ENCODE measurements at regions not wholly inside any gene's neighbourhood (a gene's known extent, or its start where the extent isn't known, plus 50 kb on each side); places are given as distances from the start of the nearest gene placed in this dataset.

GRCh38 chr4:100960232-100960631, 387.1 kb downstream of the PPP3CA start:
- intact Hi-C loops (cut with DNase I; ENCODE audit: low total_unique reads) (no loop called here), in situ Hi-C loops (cut with MboI; ENCODE audit: low sequenced_read_pairs in 4 of 4) (no loop called here)
- no peak for DNase-seq
- Histone ChIP-seq H3K36me3 (no peaks in the 10 kb centered on the region), H3K9me3 (no peaks in the 10 kb centered on the region), H3K27me3 (no peaks in the 10 kb centered on the region), H3K27ac (no peak overlapping the region), H3K4me3 (no peak overlapping the region), H3K4me1 (no peaks in the 10 kb centered on the region)
- ATAC-seq, result no peak
- TF ChIP-seq, protein P1, sequence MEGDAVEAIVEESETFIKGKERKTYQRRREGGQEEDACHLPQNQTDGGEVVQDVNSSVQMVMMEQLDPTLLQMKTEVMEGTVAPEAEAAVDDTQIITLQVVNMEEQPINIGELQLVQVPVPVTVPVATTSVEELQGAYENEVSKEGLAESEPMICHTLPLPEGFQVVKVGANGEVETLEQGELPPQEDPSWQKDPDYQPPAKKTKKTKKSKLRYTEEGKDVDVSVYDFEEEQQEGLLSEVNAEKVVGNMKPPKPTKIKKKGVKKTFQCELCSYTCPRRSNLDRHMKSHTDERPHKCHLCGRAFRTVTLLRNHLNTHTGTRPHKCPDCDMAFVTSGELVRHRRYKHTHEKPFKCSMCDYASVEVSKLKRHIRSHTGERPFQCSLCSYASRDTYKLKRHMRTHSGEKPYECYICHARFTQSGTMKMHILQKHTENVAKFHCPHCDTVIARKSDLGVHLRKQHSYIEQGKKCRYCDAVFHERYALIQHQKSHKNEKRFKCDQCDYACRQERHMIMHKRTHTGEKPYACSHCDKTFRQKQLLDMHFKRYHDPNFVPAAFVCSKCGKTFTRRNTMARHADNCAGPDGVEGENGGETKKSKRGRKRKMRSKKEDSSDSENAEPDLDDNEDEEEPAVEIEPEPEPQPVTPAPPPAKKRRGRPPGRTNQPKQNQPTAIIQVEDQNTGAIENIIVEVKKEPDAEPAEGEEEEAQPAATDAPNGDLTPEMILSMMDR (IDR thresholded peaks at IDR 0.05 in 4 of 5, conservative IDR thresholded peaks at IDR 0.05 in 1 of 5), result no peak
- TF ChIP-seq POLR2A (IDR thresholded peaks at IDR 0.05), result no peak

- Histone ChIP-seq H3K27me3 (no peaks in the 10 kb centered on the region), H3K36me3 (no peaks in the 10 kb centered on the region), H3K4me1 (no peaks in the 10 kb centered on the region), H3K27ac (no peak overlapping the region), H3K9me3 (no peaks in the 10 kb centered on the region), H3K4me3 (no peak overlapping the region)
- DNase-seq, result no peak
- intact Hi-C loops (cut with DNase I; ENCODE audit: low total_unique reads), result no loop called here
- no peak for TF ChIP-seq POLR2A (IDR thresholded peaks at IDR 0.05)
- TF ChIP-seq, protein P1 (IDR thresholded peaks at IDR 0.05 in 4 of 5, conservative IDR thresholded peaks at IDR 0.05 in 1 of 5), result no peak
- ATAC-seq, result no peak
- in situ Hi-C loops (cut with MboI; ENCODE audit: low sequenced_read_pairs in 4 of 4), result no loop called here
Measured at GRCh38 chr4:100954046-100954445, 393.3 kb downstream of the PPP3CA start.

- H3K27me3 ChIP-seq, result no peaks in the 10 kb centered on the region
- H3K9me3 ChIP-seq, result no peaks in the 10 kb centered on the region
- H3K27ac ChIP-seq, result no peak overlapping the region
- no peaks in the 10 kb centered on the region for H3K4me1 ChIP-seq
- DNase-seq (no peak), ATAC-seq (no peak)
- intact Hi-C loops (cut with DNase I; ENCODE audit: low total_unique reads) (no loop called here), in situ Hi-C loops (cut with MboI; ENCODE audit: low sequenced_read_pairs in 4 of 4) (no loop called here)
- TF ChIP-seq, protein P1 (IDR thresholded peaks at IDR 0.05 in 4 of 5, conservative IDR thresholded peaks at IDR 0.05 in 1 of 5), result no peak
- H3K36me3 ChIP-seq, result no peaks in the 10 kb centered on the region
- H3K4me3 ChIP-seq, result no peak overlapping the region
Measured at GRCh38 chr4:100953616-100954015, 393.7 kb downstream of the PPP3CA start.

DNA sequence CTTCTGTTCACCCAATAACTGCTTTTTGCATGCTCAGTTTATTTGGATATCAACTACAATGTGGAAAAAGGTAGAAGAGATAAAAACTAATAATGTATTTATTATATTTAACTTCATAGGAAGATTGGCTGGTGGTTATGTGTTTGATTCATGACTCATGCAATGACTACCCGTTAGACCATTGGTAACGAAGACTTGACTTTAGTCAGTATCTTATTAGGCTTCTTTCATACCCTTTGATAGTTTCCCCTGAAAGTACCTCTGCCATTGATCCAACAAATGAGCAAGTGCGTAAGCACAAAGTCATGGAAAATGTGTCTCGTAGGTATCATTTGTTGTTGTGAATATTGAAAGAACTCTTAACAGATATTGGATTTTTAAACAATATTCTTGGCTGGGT, 394.7 kb downstream of the PPP3CA start:
- in situ Hi-C loops (cut with MboI; ENCODE audit: low sequenced_read_pairs in 4 of 4), result no loop called here
- Histone ChIP-seq H3K4me3 (no peak overlapping the region), H3K9me3 (no peaks in the 10 kb centered on the region), H3K27me3 (no peaks in the 10 kb centered on the region), H3K27ac (no peak overlapping the region), H3K4me1 (no peaks in the 10 kb centered on the region), H3K36me3 (no peaks in the 10 kb centered on the region)
- DNase-seq (no peak), ATAC-seq (no peak)
- TF ChIP-seq POLR2A (IDR thresholded peaks at IDR 0.05), result no peak
- TF ChIP-seq, protein P1 (IDR thresholded peaks at IDR 0.05 in 4 of 5, conservative IDR thresholded peaks at IDR 0.05 in 1 of 5), result no peak
- intact Hi-C loops (cut with DNase I; ENCODE audit: low total_unique reads), result no loop called here

DNA sequence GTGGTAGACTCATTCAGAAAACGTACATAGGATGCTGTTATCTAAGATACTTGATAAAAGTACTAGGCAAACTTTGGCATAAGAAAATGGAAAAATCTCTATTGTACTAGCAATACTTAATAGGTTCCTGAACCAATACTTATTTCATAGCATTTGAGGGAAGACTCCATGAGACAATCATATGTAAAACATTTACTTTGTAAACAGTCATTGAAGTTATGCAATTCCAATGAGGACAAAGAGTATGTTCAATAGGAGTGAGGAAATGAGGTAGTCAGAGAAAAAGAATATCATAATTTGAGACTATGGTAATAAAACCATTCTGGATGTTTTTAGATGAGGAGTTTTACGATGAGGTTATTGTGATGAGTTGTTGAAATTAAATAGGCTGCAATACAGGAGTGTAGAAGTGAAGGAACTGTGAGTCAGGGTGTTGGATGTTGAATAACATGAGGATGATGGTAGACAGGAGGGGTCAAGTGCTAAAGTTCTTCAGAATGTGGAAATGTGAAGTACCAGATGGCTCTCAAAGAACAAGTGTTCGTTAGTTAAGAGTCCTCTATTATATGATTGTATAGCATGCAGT, 397.9 kb downstream of the PPP3CA start:
- ATAC-seq, result no peak
- in situ Hi-C loops (cut with MboI; ENCODE audit: low sequenced_read_pairs in 4 of 4), result no loop called here
- Histone ChIP-seq H3K27me3 (no peaks in the 10 kb centered on the region), H3K36me3 (no peaks in the 10 kb centered on the region), H3K4me3 (no peak overlapping the region), H3K4me1 (no peaks in the 10 kb centered on the region), H3K9me3 (no peaks in the 10 kb centered on the region), H3K27ac (no peak overlapping the region)
- TF ChIP-seq, protein P1 (IDR thresholded peaks at IDR 0.05 in 4 of 5, conservative IDR thresholded peaks at IDR 0.05 in 1 of 5), result no peak
- TF ChIP-seq POLR2A (IDR thresholded peaks at IDR 0.05), result no peak
- DNase-seq, result no peak
- intact Hi-C loops (cut with DNase I; ENCODE audit: low total_unique reads), result no loop called here

Measured in gastrocnemius medialis (tissue), 4 donors.